Stimulated activated CD4-positive, alpha-beta T cell treated with anti-CD3 and anti-CD28 coated beads, Interleukin-4, amount 100 ng/mL, for 1 hour (primary cell): ENCODE measurements at regions not wholly inside any gene's neighbourhood (a gene's known extent, or its start where the extent isn't known, plus 50 kb on each side); places are given as distances from the start of the nearest gene placed in this dataset.
"Not testable (repeated sequence)": the region's sequence is repeated elsewhere in the genome, so short reads cannot be mapped to it uniquely, and the experiment has no call there.

Source experiments
- DNase-seq: peaks from one replicate; pipeline ENCODE4 v3.0.0-alpha.2; 2020

GRCh38 chr5:142259758-142260157 is 65.1 kb downstream of the SPRY4 start:
- no peak for DNase-seq

DNA sequence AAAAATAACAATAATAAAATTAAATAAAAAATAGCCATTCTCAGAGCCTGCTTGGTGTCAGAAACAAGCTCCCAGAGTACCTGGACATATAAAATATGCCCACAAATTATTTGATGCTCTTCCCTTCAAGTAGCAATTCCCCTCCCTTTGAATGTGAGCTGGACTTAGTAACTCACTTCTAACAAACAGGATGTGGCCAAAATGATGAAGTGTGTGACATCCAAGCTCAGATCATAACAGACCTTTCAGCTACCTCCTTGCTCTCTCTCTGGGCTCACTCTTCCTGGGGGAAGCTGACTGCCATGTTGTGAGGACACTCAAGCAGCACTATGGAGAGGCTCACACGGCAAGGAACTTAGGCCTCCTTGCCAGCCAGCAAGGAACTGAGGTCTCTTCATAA is 69.0 kb downstream of the SPRY4 start:
- DNase-seq, result no peak

DNA sequence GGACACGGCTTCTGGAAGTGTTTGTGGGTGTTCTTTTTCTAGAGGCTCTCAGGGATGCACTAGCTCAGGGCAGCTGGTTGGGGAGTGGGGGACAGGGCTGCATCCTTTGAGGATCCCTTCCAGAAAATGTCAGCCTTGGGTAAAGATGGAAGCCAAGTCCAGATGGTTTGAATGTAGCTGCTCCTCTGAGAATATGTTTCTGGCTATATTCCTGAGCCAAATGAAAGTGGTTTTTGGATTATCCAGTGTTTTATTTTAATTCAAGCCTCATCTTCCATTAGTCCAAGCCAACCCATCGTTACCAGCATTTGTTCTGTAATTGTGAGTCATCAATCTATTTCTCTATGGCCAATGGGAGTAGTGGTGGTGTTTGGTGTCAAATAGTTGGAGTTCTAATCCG is 70.4 kb downstream of the SPRY4 start:
- no peak for DNase-seq

DNA sequence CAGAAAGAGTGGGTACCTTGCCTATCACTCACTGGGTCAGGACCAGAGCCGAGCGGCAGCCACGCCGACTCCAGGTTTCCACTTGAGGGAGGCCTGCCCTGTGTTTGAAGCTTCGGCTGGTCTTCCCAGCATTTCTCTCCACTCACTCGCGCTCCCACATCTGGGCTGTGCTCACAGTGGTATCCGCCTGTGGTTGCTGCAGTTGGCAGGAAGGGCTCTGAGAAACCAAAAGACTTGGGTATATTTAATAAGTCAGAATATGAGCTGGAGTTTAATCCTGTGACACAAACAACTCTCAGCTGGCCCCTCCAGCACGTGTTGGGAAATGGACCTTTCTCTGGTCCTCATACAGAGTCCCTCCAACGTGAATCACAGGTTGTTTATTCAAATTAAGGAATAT is 70.9 kb downstream of the SPRY4 start:
- no peak for DNase-seq

- no peak for DNase-seq
These were observed 74.7 kb downstream of the SPRY4 start for GRCh38 chr5:142250119-142250518.

DNA sequence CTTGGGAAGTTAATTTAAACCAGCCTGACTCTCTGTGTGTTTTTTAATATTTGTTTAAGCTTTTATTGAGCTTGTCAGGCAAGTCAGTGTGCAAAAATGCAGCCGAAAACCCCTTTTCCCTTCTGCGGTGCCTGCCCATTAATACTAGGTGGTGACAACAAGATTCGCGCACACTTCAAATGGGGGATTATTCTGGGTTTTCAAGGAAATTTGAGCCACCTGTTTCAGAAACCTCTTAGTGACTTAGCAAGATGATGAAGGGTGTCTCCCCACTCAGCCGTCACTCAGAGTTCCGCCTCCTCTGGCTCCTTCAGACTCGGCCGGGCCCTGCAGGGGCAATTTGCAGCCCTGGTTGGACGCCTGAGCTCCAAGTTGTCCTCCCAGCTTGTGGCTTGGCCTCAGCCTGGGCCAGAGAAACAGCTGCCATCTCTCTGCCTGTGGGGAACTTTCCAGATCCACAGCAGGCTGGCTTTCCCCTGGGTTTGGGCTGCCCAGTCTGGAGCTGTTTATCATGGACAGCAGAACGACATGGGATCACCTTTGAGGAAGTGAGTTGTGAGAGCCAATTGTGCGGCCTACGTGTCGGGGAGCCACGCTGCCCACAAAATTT is 75.9 kb downstream of the SPRY4 start:
- DNase-seq, result no peak

DNA sequence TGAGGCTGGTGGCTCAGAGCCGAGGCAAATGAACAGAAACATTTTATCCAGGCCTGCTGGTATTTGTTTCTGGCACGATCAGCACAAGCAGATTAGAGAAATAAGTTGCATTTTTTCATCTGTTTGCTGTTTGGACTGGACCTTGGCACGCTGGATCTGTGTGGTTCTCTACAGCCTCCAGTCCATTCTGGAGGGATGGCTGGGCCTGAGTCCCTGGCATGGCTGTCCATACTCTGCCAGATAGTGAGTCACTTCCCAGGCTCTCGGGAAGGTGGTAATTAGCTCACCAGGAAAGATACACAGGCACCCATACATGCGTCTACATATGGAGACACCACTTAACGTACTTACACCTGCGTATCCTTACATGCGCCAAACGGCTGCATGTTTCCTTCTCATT is 78.6 kb downstream of the SPRY4 start:
- no peak for DNase-seq

DNA sequence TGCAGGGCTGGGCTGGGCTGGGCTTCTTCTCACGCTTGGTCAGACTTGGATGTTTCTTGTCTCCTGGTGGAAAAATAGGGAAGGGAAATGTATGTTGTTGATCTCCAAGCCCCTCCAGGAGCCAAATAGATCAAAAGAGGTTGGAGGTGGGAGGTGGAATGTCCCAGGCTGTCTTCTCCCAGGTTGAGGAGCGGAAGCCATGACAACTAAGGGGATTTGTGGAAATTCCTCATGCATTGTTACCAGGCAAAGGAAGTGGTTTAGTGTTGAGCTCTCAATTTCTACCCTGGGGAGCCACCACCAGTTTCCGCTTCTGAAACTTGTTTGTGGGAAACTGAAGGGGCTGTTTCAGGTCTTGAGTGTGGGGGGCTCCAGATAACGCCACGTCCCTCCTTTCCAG is 79.0 kb downstream of the SPRY4 start:
- no peak for DNase-seq

- DNase-seq, result no peak
These were observed 80.4 kb downstream of the SPRY4 start for GRCh38 chr5:142244440-142244839.

- DNase-seq, result no peak
These were observed 82.5 kb downstream of the SPRY4 start for GRCh38 chr5:142242272-142242671.

- no peak for DNase-seq
These were observed 85.2 kb downstream of the SPRY4 start for GRCh38 chr5:142239394-142240159.

DNA sequence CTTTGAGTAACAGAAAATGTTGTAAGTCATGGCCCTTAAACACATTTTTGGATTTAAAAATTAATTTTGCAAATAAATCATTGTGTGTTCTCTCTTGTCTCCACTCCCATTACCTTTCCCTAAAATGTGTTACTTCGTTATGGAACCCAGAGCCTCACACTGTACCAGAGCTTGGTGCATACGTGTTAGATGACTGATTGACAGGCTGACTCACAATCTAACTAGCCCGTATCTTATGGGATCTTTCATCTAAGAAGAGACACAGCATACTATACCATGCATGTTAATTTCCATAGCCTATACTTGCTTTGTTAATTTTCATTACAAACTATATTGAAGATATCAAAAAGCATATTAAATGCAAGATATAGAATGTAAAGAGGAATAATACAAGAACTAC is 87.1 kb downstream of the SPRY4 start:
- DNase-seq, result no peak

DNA sequence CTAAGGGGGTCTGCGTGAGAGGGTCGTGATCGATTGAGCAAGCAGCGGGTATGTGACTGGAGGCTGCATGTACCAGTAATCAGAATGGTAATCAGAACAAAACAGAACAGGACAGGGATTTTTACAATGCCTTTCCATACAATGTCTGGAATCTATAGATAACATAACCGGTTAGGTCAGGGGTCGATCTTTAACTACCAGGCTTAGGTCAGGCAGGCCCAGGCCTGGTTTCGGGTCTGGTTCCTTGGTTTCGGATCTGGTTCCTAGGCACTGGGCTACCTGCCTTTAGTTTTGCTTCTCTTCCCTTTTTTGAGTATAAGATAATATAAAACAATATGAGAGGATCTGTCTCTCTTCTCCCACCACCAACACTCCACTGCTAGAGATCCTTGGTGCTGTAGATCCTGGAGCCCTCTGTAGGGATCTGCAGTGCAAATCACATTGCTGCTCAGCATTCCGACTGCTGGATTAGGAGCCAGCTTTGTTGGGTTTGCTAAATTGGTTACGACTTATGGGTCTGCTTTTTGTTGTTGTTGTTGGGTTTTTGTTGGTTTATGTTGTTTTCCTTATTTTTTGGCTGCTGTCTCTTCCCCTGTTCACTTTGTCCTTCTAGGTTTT is 88.0 kb downstream of the SPRY4 start:
- not testable (repeated sequence) for DNase-seq

DNA sequence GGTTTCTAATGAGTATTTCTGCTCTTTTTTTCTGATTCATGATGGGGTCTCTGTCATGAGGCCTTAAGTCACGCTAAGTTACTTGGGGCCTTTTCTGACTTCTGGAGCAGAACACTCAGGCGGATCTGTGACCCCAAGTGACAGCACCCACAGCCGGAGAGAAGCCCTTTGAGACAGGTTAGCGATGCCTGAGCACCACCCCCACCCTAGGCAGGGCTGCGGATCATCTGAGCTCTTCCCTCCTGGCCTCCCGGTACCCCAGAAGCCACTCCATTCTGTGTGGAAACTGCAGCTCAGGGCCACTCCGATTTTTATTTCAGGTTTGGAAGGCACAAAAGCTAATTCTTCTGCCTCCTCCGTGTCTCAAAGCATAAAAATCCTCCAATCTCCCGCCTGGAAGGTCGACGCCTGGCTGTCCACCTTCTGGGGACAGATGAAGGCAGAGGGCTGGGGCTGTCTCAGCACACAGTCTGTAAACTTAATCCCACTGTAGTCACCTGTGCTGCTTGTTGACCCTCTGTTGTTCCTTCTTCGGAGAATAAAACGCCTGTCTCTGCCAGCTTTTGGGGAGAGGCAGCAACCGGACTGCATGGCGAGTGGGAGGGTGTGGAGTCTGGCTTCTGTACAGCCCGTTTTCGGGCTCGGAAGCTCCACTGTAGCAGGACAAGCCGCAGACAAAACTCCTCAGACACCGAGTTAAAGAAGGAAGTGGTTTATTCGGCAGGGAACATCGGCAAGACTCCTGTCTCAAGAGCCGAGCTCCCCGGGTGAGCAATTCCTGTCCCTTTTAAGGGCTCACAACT is 88.8 kb downstream of the SPRY4 start:
- no peak for DNase-seq

GRCh38 chr5:142235050-142235797 is 89.6 kb downstream of the SPRY4 start:
- DNase-seq, result peak; percentile 7

GRCh38 chr5:142233083-142234032 is 91.5 kb downstream of the SPRY4 start:
- no peak for DNase-seq

DNA sequence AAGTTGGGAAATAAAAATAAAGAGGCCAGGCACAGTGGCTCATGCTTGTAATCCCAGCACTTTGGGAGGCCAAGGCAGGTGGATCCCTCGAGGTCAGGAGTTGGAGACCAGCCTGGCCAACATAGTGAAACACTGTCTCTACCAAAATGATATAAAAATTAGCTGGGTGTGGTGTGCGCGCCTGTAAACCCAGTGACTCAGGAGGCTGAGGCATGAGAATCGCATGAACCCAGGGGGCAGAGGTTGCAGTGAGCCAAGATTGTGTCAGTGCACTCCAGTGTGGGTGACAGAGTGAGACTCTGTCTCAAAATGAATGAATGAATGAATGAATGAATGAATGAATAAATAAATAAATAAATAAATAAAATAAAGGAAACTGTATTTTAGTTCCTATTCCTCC is 93.9 kb downstream of the SPRY4 start:
- not testable (repeated sequence) for DNase-seq

- no peak for DNase-seq
These were observed 99.7 kb downstream of the SPRY4 start for GRCh38 chr5:142225141-142225540.

DNA sequence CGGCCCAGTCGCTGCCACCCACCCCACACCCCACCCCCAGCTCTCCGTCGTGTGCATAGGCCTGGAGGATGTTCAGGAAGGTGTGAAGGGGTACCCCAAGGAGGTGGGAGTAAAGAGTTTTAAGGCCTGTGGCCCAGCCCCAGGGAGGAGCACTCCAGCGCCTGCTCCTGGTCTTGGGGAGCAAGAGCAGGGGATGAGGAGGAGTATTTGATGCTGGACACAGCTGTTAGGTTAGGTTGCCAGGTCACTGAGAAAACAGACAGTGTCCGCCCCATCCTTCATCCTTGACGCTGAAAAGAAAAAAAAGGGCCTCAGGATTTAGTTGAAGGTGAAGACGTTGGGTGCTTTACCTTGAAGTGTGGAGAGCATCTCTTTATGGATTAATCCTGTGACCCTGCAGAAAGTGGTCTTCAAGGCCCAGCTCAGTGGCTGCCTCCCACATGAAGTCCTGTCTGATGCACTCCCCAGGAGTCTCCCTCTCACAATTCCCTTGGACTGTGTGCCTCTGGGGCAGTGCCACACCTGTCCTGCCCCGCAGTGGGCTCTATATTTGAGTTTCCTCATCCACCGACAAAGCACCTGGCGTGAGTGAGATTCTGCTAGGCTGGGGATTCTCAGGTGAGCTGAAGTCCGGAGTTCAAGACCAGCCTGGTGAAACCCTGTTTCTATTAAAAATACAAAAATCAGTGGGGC is 101.8 kb downstream of the SPRY4 start:
- no peak for DNase-seq

DNA sequence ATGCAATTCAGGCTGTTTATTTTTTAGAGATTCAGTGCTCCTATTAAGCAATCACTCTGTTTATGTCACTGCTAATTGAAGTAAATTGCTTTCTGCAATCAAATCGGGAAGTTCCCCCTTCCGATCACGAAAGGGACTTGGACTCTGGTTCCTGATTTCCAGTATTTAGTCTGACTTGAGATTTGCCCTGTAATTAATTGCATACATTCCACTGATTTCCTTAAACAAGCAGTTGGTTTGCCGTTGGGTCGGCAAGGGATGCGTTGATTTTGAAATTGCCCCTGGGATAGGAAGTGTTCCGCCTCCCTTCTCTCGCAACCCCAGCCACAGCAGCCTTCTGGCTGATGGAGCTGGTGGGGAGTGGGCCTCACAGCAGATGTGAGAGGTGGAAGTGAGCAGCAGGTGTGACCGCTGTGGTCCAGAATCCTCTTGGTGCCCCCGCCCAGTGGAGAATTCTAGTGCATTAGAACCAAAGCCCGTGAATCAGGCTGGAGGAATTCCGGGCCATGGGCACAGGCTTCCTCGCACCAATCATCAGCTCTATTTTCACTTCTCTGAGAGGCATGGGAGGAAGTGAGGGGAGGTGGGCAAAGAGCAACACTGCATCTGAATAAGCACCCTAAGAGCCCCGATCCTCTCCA is 102.5 kb downstream of the SPRY4 start:
- no peak for DNase-seq
